ENCODE measurements at regions not wholly inside any gene's neighbourhood (a gene's known extent, or its start where the extent isn't known, plus 50 kb on each side); places are given as distances from the start of the nearest gene placed in this dataset.

DNA sequence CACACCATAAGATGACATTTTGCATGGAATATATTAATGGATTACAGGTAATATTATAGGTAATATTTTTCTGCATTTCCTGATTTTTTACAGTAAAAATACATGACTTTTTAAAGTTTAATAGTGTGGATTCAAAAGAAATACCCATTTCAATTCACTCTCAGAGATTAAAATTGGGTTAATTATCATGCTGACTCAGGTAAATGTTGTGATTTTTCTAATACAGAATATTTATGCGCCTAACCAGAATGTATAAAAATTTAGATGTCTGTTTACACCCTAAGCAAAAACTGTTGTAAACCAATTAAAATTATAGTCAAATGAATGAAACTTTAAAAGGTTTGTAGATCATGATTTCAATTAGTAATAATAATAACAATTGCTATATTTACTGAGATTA is 117.2 kb upstream of the FLRT2 start:
- Histone ChIP-seq H3K9ac (ENCODE audit: low read length) (no peak overlapping the region), H3K4me3 (ENCODE audit: low read length) (no peak overlapping the region), H3K27me3 (ENCODE audit: insufficient read depth, low read depth, low read length) (no peaks in the 10 kb centered on the region), H3K27ac (ENCODE audit: low read length) (no peak overlapping the region), H3K79me2 (replicated peaks; ENCODE audit: insufficient read depth, low read length) (no peaks in the 10 kb centered on the region), H3K4me2 (ENCODE audit: low read length) (no peak overlapping the region), H3K9me3 (ENCODE audit: low read length) (no peaks in the 10 kb centered on the region), H3K36me3 (ENCODE audit: insufficient read depth, low read length) (no peaks in the 10 kb centered on the region), H3K9me2 (ENCODE audit: insufficient read depth, low read length) (no peaks in the 10 kb centered on the region), H3F3A (ENCODE audit: insufficient read depth, low read length, poor library complexity, severe bottlenecking) (no peaks in the 10 kb centered on the region), H4K20me1 (ENCODE audit: insufficient read depth) (no peaks in the 10 kb centered on the region), H2AFZ (ENCODE audit: low read depth, low read length) (no peak overlapping the region)
- no peak for TF ChIP-seq POLR2AphosphoS5 (IDR thresholded peaks at IDR 0.05)
- TF ChIP-seq, protein P1, sequence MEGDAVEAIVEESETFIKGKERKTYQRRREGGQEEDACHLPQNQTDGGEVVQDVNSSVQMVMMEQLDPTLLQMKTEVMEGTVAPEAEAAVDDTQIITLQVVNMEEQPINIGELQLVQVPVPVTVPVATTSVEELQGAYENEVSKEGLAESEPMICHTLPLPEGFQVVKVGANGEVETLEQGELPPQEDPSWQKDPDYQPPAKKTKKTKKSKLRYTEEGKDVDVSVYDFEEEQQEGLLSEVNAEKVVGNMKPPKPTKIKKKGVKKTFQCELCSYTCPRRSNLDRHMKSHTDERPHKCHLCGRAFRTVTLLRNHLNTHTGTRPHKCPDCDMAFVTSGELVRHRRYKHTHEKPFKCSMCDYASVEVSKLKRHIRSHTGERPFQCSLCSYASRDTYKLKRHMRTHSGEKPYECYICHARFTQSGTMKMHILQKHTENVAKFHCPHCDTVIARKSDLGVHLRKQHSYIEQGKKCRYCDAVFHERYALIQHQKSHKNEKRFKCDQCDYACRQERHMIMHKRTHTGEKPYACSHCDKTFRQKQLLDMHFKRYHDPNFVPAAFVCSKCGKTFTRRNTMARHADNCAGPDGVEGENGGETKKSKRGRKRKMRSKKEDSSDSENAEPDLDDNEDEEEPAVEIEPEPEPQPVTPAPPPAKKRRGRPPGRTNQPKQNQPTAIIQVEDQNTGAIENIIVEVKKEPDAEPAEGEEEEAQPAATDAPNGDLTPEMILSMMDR (IDR thresholded peaks at IDR 0.05; ENCODE audit: poor library complexity, severe bottlenecking) = no peak
- no peak for TF ChIP-seq EP300 (conservative IDR thresholded peaks at IDR 0.05; ENCODE audit: poor library complexity, severe bottlenecking)
- TF ChIP-seq, protein P2, sequence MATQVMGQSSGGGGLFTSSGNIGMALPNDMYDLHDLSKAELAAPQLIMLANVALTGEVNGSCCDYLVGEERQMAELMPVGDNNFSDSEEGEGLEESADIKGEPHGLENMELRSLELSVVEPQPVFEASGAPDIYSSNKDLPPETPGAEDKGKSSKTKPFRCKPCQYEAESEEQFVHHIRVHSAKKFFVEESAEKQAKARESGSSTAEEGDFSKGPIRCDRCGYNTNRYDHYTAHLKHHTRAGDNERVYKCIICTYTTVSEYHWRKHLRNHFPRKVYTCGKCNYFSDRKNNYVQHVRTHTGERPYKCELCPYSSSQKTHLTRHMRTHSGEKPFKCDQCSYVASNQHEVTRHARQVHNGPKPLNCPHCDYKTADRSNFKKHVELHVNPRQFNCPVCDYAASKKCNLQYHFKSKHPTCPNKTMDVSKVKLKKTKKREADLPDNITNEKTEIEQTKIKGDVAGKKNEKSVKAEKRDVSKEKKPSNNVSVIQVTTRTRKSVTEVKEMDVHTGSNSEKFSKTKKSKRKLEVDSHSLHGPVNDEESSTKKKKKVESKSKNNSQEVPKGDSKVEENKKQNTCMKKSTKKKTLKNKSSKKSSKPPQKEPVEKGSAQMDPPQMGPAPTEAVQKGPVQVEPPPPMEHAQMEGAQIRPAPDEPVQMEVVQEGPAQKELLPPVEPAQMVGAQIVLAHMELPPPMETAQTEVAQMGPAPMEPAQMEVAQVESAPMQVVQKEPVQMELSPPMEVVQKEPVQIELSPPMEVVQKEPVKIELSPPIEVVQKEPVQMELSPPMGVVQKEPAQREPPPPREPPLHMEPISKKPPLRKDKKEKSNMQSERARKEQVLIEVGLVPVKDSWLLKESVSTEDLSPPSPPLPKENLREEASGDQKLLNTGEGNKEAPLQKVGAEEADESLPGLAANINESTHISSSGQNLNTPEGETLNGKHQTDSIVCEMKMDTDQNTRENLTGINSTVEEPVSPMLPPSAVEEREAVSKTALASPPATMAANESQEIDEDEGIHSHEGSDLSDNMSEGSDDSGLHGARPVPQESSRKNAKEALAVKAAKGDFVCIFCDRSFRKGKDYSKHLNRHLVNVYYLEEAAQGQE (IDR thresholded peaks at IDR 0.05; ENCODE audit: borderline replicate concordance) = no peak
- no peak for TF ChIP-seq MXI1 (conservative IDR thresholded peaks at IDR 0.05; ENCODE audit: poor library complexity, severe bottlenecking)
- no peak for TF ChIP-seq EZH2 (IDR thresholded peaks at IDR 0.05; ENCODE audit: borderline replicate concordance, insufficient read depth, low read length, poor library complexity, severe bottlenecking)
- no peak for TF ChIP-seq TAF1 (IDR thresholded peaks at IDR 0.05; ENCODE audit: low read depth)
- TF ChIP-seq RAD21 (conservative IDR thresholded peaks at IDR 0.05) = no peak
- TF ChIP-seq SMC3 (conservative IDR thresholded peaks at IDR 0.05; ENCODE audit: poor library complexity) = no peak

DNA sequence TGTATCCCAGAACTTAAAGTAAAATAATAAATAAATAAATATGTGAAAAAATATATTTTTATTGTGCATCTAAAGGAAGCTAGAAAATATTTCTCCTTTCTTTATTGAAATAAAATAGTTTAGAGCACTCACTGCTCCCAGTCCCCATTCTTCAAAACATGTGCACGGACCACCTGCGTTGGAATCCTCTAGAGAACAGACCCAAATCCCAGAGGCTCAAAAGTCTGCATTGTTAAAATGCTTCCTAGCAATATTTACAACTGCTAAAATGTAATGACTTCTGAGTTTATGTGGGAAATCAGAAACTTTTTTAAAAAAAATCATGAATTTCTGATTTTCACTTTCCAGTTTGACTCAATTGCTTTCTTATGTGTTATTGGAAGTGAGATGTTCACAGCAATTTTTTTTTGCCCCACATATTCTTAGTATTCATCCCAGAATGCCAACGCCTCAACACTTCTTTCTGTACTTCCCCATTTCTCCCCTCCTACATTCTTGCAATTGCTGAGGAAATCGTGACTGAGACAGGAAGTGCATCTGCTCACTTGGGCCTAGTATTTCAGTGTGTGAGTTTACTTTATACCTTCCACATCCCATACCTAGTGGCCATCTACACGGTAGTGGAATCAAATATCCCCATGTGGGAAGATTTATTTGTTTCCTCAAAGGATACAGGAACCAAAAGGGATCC is 116.0 kb upstream of the FLRT2 start:
- Histone ChIP-seq H3K4me3 (ENCODE audit: low read length) (no peak overlapping the region), H3K9me3 (ENCODE audit: low read length) (no peaks in the 10 kb centered on the region), H3K27me3 (ENCODE audit: insufficient read depth, low read depth, low read length) (no peaks in the 10 kb centered on the region), H3K36me3 (ENCODE audit: insufficient read depth, low read length) (no peaks in the 10 kb centered on the region), H4K20me1 (ENCODE audit: insufficient read depth) (no peaks in the 10 kb centered on the region), H3K9ac (ENCODE audit: low read length) (no peak overlapping the region), H2AFZ (ENCODE audit: low read depth, low read length) (no peak overlapping the region), H3K27ac (ENCODE audit: low read length) (no peak overlapping the region), H3K79me2 (replicated peaks; ENCODE audit: insufficient read depth, low read length) (no peaks in the 10 kb centered on the region), H3F3A (ENCODE audit: insufficient read depth, low read length, poor library complexity, severe bottlenecking) (no peaks in the 10 kb centered on the region), H3K4me2 (ENCODE audit: low read length) (no peak overlapping the region), H3K9me2 (ENCODE audit: insufficient read depth, low read length) (no peaks in the 10 kb centered on the region)
- TF ChIP-seq, protein P1 (IDR thresholded peaks at IDR 0.05; ENCODE audit: poor library complexity, severe bottlenecking) = no peak
- TF ChIP-seq POLR2AphosphoS5 (IDR thresholded peaks at IDR 0.05) (no peak), TAF1 (IDR thresholded peaks at IDR 0.05; ENCODE audit: low read depth) (no peak), EP300 (conservative IDR thresholded peaks at IDR 0.05; ENCODE audit: poor library complexity, severe bottlenecking) (no peak), RAD21 (conservative IDR thresholded peaks at IDR 0.05) (no peak), EZH2 (IDR thresholded peaks at IDR 0.05; ENCODE audit: borderline replicate concordance, insufficient read depth, low read length, poor library complexity, severe bottlenecking) (no peak), SMC3 (conservative IDR thresholded peaks at IDR 0.05; ENCODE audit: poor library complexity) (no peak), MXI1 (conservative IDR thresholded peaks at IDR 0.05; ENCODE audit: poor library complexity, severe bottlenecking) (no peak)
- TF ChIP-seq, protein P2 (IDR thresholded peaks at IDR 0.05; ENCODE audit: borderline replicate concordance) = no peak
